Epithelial cell of prostate (primary cell): ENCODE measurements at regions not wholly inside any gene's neighbourhood (a gene's known extent, or its start where the extent isn't known, plus 50 kb on each side); places are given as distances from the start of the nearest gene placed in this dataset.
"Not testable (repeated sequence)": the region's sequence is repeated elsewhere in the genome, so short reads cannot be mapped to it uniquely, and the experiment has no call there.

Experiments used
- DNase-seq: peaks from one replicate; pipeline ENCODE4 v3.0.0-alpha.2; 2011; ENCODE audit warnings: low read depth, low spot score
- H3K27ac ChIP-seq: fragments of 450-650 bp; 2 replicates; pipeline ENCODE4 v1.5.1; 2017; ENCODE audit warnings: mild to moderate bottlenecking

DNA sequence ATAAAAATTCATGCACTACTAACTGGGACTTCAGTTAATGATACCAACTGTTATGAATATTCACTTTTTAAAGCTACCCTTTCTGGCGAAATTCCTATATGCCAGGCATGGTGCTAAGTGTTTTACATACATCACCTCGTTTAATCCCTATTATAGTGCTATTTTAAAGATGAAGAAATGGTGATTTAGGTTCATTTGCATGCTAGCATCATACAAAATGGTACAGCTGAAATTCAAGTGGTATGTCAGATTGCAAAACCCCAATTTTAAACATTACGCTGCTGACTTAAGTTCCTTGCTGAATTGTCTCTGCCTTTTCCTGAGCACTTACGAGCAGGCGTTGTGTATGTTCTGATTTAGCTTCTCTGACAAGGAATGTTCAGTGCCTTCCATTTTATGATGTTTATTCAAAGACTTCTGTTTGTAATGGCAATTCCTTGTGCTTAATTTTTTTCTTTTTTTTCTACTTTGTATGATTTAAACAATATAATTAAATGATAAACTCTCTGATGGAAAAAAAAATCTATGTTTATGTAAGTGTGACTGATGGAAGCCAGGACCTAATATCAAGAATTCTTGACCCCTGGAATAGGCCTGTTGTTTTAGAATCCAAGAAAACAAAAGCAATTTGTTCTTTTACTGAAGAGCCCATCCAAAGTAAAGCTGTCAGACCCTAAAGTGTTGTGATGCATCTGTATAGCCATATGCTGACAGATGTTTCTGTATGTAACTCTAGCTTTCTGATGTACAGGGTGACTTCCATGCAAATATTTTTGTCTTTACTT is 148.1 kb downstream of the PCDH7 start:
- peak overlapping the region; percentile 59 for H3K27ac ChIP-seq
- DNase-seq = no peak

DNA sequence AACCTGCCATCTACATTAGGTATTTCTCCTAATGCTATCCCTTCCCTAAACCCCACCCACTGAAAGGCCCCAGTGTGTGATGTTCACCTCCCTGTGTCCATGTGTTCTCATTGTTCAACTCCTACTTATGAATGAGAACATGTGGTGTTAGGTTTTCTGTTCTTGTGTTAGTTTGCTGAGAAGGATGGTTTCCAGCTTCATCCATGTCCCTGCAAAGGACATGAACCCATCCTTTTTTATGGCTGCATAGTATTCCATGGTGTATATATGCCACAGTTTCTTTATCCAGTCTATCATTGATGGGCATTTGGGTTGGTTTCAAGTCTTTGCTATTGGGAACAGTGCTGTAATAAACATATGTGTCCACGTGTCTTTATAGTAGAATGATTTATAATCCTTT is 149.2 kb downstream of the PCDH7 start:
- not testable (repeated sequence) for DNase-seq, H3K27ac ChIP-seq

DNA sequence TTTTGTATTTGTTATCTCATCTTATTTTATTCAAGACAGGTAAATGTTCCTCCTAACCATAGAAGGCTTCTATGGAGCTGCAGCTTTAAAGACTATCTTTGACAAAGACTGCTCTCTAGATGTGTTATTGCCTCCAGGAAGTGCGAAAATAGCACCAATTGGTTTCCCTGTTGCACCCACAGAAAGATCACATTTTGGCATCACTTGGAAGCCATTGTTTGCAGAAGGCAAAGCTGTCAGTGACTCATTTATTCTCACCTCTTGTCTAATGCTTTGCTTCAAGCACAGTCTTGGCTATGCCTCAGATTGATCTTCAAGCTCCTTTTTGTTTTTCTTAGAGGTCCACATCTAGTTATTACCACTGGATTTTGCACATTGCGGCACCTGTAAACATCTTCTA is 150.3 kb downstream of the PCDH7 start:
- DNase-seq = peak; percentile 31

DNA sequence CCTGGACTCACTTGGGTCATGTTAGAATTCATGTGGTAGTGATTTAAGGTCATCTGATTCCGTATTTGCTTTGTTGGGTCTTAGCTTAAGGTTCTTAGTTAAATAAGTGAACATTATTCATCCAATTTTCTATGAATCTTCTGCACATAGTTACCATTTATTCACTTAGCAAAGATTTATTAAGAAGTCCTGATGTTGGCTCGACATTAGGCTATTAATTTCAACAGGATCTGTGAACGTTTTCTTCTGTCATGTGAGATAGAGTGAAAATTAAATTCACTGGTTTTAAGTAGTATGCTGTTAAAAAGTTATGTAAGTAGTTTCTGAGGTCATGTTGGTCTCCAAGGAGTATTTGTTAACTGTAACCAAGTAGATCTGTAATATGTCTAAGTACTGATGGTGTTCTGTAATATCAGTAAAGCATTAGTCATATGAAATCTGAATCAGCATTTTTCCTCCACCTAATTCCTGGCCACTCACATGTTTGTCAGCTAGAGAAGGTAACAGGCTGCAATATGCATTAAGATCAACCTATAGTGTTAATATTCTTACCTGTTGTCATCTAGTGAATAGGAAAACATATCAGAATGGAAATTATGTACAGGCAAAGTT is 155.6 kb downstream of the PCDH7 start:
- H3K27ac ChIP-seq = no peak overlapping the region
- peak; percentile 22 for DNase-seq

More for the DNA sequence above, 150.3 kb downstream of the PCDH7 start:
- H3K27ac ChIP-seq = no peak overlapping the region

DNA sequence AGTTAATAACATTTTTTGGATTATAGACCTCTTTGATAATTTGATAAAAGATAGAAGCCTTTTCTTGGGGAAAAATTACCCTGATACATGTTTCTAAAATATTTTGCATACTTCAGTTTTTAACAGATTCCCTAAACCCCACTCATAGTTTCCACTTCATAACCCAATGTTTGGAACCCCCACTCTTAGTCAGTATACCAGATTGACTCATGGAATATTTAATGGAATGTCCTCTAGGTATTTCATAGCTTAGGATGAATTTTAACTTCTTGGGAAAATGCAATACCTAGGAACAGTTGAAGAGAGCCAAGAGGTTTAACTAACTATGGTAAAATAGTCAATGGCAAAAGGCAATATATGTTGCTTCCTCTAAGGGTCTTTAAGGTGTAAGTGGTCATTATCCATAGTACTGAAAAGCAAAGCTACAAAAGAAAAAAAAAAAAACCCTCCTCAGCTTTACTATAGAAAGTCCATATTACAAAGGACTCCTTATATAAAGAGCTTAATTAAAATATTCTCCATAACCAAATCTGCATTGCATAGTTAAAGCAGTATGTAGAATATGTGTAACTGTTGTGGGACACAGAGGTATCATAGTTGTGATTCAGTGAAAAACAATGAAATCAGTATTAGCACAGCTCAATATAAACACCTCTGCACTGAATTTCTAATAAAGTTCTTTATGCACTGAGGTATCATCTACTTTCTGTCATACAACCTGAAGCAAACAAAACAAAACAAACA is 159.9 kb downstream of the PCDH7 start:
- H3K27ac ChIP-seq = no peak overlapping the region
- no peak for DNase-seq

DNA sequence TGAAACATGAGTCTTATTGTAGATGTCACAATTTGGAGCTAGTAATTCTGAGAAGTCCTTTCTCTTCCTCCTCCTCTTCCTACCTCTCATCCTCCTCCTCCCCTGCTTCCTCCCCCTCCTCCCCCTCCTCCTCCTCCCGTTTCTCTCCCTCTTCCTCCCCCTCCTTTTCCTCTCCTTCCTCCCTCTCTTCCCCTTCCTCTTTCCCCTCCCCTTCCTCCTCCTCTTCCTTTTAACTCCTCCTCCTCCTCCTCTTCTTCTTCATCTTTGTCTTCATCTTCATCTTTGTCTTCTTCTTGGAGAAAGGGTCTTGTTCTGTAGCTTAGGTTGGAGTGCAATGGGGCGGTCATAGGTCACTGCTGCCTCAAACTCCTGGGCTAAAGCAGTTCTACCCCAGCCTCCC is 161.8 kb downstream of the PCDH7 start:
- no peak overlapping the region for H3K27ac ChIP-seq
- no peak for DNase-seq

DNA sequence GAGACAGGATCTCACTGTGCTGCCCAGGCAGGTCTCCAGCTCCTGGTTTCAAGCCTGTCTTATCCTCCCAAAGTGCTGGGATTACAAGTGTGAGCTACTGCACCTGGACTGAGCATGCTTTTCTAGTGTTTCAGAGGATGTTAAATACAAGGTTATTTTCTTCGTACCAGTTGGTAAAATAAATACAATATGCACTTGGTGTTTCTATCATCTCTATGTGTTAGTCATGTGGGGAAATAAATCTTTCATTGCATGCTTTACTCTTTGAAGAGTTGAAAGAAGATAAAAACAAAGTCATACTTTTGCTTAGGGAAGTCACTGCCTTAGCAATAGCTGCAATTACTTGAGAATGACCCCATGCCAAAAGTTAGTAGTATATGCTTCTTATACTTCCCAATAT is 162.3 kb downstream of the PCDH7 start:
- no peak overlapping the region for H3K27ac ChIP-seq
- DNase-seq = no peak

DNA sequence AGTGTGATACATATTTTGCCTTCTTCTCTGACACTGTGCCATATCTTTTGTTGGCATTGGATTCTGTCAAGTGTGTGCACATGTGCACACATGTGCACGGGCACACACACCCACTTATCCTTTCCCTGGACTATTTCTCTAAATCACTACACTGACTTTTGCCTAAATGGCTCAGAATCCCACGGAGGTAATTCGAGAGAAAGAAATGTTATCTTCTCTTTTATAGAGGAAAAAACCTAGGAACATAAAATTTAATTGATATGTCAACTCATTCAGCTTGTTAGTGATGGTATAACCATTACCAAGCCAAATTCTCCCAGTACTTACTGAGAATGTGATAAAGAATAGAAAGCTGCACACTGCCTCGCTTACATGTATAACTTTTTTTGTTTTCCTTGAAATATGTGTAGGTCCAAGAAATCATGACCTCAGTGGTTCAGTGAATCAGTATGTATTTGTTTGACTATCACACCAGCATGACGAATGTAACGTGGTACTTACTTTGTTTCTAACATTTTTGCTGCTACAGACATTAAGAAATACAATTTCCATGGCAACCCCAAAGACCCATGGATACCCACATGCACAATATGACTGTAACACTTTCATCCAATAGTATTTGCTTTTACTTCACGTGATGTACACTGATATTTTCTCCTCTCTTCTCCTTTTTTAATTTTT is 163.0 kb downstream of the PCDH7 start:
- no peak overlapping the region for H3K27ac ChIP-seq
- DNase-seq = no peak

DNA sequence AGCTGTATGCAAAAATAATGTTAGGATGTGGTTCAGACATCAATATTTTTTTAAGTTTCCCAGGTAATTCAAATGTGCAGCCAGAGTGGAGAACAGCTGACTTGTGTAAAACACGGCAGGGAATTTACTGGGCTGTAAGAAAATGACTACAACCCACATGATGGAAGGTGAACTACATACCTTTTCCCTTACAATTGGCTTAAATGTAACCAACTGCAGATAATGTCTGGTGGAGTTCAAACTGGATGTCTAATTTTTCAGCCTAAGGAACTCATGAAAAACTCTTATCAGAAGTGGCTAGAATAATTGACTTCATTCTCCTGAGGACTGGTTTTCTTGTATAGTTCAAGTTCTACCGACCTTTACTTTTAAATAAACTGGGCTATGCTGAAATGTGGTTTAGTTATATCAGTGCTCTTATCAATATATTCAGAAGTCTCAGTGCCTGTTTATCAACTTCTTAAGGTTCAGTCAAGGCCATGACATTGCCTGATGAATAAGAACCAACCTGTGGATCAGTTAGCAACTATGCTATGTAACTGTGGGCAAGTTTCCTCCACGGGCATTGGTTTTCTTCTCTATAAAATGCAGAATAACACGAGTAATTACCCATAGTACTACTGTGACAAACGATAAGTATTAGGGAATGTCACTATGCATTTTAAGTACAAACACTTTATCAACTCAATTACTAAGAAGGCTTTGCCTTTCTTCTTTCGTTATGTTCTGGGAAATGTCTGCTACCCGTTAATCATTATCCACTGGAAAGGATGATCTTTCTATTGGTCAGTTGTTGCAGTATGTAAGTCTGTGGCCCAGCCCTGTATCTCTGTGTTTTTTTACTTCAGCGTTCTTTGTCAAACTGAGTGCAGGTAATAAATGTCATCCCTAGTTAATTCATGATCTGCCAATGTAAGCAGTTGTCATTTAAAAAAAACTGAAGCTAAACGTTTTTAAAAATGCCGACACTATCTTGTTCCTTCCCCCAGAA is 181.6 kb downstream of the PCDH7 start:
- no peak for DNase-seq
- no peak overlapping the region for H3K27ac ChIP-seq

DNA sequence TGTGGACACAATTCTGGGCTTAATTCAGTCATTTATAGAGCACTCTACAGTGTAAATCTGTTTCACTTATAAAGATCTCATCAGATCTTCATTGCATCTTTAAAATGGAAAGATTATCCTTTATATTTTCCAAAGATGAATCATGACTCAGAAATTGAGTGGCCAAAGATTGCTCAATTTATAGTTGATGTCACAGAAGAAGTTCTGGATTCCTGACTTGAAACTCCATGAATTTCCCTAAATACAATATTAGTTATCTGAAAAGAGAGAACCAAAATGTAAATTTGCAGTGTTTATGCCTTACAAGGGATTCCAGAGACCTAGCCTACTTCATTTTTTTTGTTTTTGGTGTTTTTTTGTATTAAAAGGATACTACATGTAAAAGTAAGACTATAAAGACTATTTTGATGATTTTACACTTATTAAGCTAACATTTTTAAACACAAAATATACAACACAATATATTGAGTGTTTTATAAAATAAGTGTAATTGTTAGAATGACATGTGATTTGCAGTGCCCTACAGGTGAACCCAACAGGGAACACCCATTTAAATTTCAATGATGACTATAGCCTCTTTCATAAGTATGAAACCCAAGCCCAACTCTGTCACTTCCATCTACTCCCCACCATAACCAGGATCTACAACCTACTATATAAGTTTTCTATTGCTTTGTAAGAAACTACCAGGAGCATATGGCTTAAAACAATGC is 183.5 kb downstream of the PCDH7 start:
- no peak for DNase-seq
- no peak overlapping the region for H3K27ac ChIP-seq

DNA sequence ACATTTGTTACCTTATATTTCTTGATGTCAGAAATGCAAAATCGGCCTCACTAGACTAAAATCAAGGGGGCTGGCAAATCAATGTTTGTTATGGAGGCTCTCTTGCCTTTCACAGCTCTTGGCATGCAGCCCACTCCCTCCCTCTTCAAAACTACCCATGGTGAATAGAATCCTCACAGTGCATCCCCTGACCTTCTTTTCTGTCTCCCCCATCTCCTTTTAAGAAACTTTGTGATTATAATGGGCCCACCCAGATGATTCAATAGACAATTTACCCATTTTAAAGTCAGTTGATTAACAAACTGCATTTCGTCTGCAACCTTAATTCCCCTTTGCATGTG is 184.0 kb downstream of the PCDH7 start:
- DNase-seq = no peak
- no peak overlapping the region for H3K27ac ChIP-seq

DNA sequence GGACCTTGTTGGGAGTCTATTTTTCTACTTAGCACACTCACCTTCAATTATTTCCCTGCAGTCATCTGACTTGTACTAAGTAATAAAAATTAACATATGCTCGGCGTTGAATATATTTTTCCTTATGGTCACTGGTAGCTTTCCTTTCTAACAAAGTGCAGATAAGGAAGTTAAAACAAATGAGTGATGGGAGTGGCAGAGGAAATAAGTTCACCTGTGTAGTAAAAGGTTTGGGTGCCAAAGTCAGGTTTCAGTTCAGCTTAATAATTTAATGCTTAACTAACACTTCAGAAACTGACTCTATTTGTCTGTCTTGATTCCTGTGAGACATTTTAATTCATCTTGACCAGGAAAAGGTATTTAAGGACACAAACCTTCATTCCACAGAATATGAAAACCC is 184.4 kb downstream of the PCDH7 start:
- no peak overlapping the region for H3K27ac ChIP-seq
- no peak for DNase-seq

DNA sequence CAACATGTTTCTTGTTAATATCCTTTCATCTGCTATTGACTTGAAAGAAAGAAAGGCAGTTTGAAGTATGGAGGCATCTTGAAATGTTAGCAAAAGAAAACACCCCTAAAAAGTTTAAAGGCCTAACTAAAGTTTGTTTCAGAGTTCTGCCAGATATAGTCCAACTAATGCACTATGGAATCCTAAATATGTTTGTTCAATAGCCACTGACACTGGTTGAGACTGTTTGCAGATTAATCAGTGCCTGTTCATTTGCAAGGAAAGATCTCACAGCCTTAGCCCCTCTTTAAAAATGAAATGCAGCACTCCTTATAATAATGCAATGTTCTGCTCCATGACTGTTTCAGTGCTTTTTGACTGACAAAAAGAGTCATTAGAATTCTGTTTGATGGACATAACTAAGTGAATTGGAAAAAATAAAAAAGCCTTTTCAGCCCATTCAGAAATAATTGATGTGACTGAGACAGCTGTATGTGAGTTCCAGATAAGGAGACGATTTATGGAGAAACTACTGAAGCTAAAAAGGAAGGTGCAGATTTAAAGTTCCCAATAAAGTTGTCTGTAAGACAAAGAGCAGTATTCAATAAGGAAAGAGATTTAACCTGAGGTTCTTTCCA is 192.0 kb downstream of the PCDH7 start:
- no peak overlapping the region for H3K27ac ChIP-seq
- no peak for DNase-seq

DNA sequence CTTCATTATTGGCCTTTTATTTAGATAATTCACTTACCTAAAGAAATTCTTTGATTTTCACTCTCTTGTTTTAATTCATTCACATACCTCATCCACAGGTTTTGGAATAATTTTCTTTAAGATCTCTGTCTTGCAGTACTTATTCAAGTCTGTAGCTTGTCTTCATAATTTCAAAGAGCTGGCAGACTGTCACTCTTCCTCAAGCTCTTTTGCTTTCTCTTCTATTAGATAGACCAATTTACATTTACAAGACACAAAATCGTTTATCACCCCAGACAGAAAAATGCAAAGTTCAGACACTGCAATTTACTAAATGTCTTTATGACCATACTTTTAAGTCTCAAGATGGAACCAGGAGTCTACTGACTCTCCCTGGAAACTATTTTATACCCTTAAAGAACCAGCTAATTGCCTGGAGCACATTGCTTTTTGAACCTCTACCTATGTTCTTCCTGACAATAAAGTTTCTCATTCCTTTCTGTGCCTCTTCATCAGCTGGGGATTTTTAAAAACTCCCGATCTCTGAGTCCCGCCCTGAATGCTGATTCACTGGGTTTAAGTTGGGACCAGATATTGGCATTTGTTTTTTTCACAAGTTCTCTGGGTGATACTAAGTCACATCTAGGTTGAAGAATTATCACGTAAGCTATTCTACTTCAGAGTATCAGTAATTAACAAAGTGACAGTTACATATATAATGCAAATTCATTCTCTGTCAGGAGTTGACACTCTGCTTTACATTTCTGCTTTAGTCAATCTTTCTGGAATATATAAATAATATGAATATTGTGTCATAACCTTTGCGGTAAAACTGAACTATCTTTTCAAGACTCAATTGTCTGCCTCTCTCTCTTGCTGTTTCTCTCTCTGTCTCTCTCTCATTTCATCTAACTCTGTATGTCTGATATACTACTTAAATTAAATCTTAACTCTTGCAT is 196.4 kb downstream of the PCDH7 start:
- H3K27ac ChIP-seq = no peak overlapping the region
- DNase-seq = no peak

DNA sequence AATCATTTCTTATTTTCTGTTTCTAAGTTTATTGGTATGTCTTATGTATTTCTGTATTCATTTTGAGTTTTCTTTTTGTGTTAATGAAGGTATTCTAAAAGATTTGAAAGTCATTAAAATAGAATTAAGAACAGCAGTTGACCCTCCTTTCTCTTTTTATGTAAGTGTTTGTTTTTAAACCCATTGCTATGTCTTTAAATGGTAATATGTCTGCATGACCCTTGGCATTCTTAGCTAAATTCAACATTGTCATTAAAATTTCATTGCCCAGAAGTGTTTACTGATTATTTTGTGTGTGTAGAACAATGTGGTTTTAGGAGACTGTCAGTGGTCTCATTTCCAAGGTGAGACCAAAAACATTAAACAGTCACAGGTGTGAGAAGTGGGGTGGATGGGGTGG is 197.8 kb downstream of the PCDH7 start:
- DNase-seq = no peak
- H3K27ac ChIP-seq = no peak overlapping the region

DNA sequence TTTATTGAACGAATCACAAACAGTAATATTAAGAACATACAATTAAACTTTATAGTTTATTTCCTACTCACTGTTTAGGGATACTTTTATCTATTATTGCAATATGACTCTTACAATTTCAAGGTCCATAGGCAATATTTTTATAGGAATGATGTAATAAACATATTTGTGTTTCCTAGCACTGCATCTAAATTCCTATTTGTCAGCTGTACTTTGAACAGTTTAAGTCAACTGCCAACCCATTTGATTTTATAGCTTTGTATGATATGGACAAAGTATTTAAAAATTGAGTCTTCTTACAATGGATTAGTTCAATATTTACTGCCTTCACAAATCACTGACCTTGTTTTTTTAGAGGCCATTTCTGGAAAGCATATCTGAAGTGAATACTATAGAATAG is 199.3 kb downstream of the PCDH7 start:
- no peak overlapping the region for H3K27ac ChIP-seq

DNA sequence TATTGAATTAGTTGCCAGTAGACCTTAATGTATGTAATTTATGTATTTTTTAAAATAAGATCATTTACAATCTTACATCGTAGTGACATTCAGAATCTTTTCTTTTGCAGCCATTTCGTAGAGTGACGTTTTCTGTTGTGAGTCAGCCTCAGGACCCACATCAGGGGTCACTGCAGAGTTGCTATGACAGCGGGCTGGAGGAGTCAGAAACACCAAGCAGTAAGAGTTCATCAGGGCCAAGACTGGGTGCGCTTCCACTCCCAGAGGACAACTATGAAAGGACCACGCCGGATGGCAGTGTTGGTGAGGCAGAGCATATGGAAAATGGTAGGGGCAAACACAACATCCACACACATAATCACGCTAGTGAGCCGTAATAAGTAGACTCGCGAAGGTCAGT is 199.9 kb downstream of the PCDH7 start:
- no peak for DNase-seq
- H3K27ac ChIP-seq = no peak overlapping the region

More for the DNA sequence above, 199.3 kb downstream of the PCDH7 start:
- DNase-seq = no peak

DNA sequence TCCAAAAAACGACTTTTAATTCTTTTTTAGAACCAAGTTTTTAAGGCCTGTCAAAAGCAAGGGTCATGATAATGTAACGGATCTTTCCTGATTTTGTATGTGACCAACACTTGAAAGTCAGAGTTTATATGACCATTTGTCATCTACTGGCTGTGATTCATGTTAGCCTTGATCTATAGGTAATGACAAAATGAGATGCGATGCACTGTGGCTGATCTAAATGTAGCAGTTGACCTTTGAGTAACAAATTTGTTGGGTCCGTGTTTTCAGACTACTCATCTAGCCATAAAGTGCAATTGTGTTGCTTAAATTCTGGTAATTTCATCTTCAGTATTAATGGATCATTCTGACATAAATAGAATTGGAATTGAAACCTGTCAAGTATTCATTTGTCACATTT is 202.5 kb downstream of the PCDH7 start:
- DNase-seq = no peak
- H3K27ac ChIP-seq = no peak overlapping the region
